Chondrocyte (in vitro differentiated cells): ENCODE measurements at regions not wholly inside any gene's neighbourhood (a gene's known extent, or its start where the extent isn't known, plus 50 kb on each side); places are given as distances from the start of the nearest gene placed in this dataset.
A peak's percentile ranks its signal among the peaks of the same experiment; 100 is the strongest.

Experiments
- DNase-seq: peaks from one replicate; pipeline ENCODE4 v3.0.0; 2021; ENCODE audit warnings: mixed read lengths, low spot score
- H3K27ac Mint-ChIP-seq: one replicate; pipeline ENCODE4 v1.8.0; 2021; ENCODE audit warnings: mild to moderate bottlenecking, moderate library complexity, mixed read lengths; ENCODE audit not compliant: unreplicated experiment
- H3K27me3 Mint-ChIP-seq: 2 replicates; pipeline ENCODE4 v1.8.0; 2021; ENCODE audit warnings: low read depth, mixed read lengths
- H3K36me3 Mint-ChIP-seq: 2 replicates; pipeline ENCODE4 v1.8.0; 2021; ENCODE audit warnings: low read depth, mixed read lengths
- H3K4me1 Mint-ChIP-seq: 2 replicates; pipeline ENCODE4 v1.8.0; 2021; ENCODE audit warnings: low read depth, mild to moderate bottlenecking, mixed read lengths
- H3K4me3 Mint-ChIP-seq: one replicate; pipeline ENCODE4 v1.8.0; 2021; ENCODE audit warnings: mild to moderate bottlenecking, moderate library complexity, mixed read lengths; ENCODE audit not compliant: unreplicated experiment
- H3K9me3 Mint-ChIP-seq: 2 replicates; pipeline ENCODE4 v1.8.0; 2021; ENCODE audit warnings: low read depth, mixed read lengths
- TF ChIP-seq, protein P1 (sequence below): fragments of 200-600 bp; sonication (generic); IDR thresholded peaks from 2 replicates; pipeline ENCODE4 v1.5.0; 2021; ENCODE audit warnings: antibody characterized with exemption, mild to moderate bottlenecking, moderate library complexity

GRCh38 chr17:14446825-14447224 is 145.9 kb downstream of the HS3ST3B1 start:
- Mint-ChIP-seq H3K4me3 (no peak overlapping the region), H3K4me1 (peaks cover 10% of the 10 kb centered on the region), H3K27me3 (no peaks in the 10 kb centered on the region), H3K27ac (no peak overlapping the region), H3K9me3 (peaks cover 3% of the 10 kb centered on the region), H3K36me3 (no peaks in the 10 kb centered on the region)
- TF ChIP-seq, protein P1, sequence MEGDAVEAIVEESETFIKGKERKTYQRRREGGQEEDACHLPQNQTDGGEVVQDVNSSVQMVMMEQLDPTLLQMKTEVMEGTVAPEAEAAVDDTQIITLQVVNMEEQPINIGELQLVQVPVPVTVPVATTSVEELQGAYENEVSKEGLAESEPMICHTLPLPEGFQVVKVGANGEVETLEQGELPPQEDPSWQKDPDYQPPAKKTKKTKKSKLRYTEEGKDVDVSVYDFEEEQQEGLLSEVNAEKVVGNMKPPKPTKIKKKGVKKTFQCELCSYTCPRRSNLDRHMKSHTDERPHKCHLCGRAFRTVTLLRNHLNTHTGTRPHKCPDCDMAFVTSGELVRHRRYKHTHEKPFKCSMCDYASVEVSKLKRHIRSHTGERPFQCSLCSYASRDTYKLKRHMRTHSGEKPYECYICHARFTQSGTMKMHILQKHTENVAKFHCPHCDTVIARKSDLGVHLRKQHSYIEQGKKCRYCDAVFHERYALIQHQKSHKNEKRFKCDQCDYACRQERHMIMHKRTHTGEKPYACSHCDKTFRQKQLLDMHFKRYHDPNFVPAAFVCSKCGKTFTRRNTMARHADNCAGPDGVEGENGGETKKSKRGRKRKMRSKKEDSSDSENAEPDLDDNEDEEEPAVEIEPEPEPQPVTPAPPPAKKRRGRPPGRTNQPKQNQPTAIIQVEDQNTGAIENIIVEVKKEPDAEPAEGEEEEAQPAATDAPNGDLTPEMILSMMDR = no peak
- no peak for DNase-seq

- peaks cover 10% of the 10 kb centered on the region for H3K4me1 Mint-ChIP-seq
- no peaks in the 10 kb centered on the region for H3K27me3 Mint-ChIP-seq
- no peak for DNase-seq
- TF ChIP-seq, protein P1 = no peak
- no peaks in the 10 kb centered on the region for H3K36me3 Mint-ChIP-seq
- H3K4me3 Mint-ChIP-seq = no peak overlapping the region
- peaks cover 3% of the 10 kb centered on the region for H3K9me3 Mint-ChIP-seq
- no peak overlapping the region for H3K27ac Mint-ChIP-seq
Measured at GRCh38 chr17:14444915-14445314, 144.0 kb downstream of the HS3ST3B1 start.

- Mint-ChIP-seq H3K9me3 (peaks cover 3% of the 10 kb centered on the region), H3K4me1 (peaks cover 10% of the 10 kb centered on the region), H3K27me3 (no peaks in the 10 kb centered on the region), H3K27ac (peak overlapping the region; percentile 78), H3K4me3 (no peak overlapping the region), H3K36me3 (no peaks in the 10 kb centered on the region)
- no peak for DNase-seq
- TF ChIP-seq, protein P1 = no peak
Measured at GRCh38 chr17:14442798-14443528, 142.1 kb downstream of the HS3ST3B1 start.

GRCh38 chr17:14437176-14437575 is 136.3 kb downstream of the HS3ST3B1 start:
- Mint-ChIP-seq H3K27ac (no peak overlapping the region), H3K27me3 (no peaks in the 10 kb centered on the region), H3K4me3 (no peak overlapping the region), H3K36me3 (no peaks in the 10 kb centered on the region), H3K9me3 (no peaks in the 10 kb centered on the region), H3K4me1 (no peaks in the 10 kb centered on the region)
- TF ChIP-seq, protein P1 = no peak
- no peak for DNase-seq

DNA sequence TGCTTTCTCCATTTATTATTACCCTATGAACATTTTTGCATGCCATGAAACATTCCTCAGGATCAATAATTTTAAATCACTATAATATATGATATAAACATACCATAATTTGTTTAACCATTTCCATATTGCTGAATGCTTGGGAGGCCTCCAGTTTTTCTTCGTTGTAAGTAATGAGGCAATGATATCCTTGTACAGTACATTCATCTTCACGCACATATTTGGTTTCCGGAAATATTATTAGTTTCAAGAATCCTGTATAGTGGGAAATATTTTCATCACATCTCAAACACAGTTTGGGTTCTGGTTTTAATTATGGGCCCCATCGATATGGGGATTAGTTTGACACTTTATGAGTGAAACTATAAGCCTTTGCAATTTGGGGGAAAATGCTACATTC is 135.4 kb downstream of the HS3ST3B1 start:
- H3K27ac Mint-ChIP-seq = no peak overlapping the region
- DNase-seq = no peak
- TF ChIP-seq, protein P1 = no peak
- no peaks in the 10 kb centered on the region for H3K9me3 Mint-ChIP-seq
- no peaks in the 10 kb centered on the region for H3K27me3 Mint-ChIP-seq
- H3K4me1 Mint-ChIP-seq = no peaks in the 10 kb centered on the region
- H3K36me3 Mint-ChIP-seq = no peaks in the 10 kb centered on the region
- H3K4me3 Mint-ChIP-seq = no peak overlapping the region
